Immature natural killer cell (primary cell): ENCODE measurements at regions not wholly inside any gene's neighbourhood (a gene's known extent, or its start where the extent isn't known, plus 50 kb on each side); places are given as distances from the start of the nearest gene placed in this dataset.

Experiments used
- DNase-seq, 3 donors: peaks; one replicate each; pipeline ENCODE4 v3.0.0; 2022; ENCODE audit warnings: mixed read lengths in 1 of 3
- H3K27ac Mint-ChIP-seq, 6 donors: one replicate each; pipeline ENCODE4 v1.8.0; 2020; ENCODE audit warnings: mixed read lengths in 6 of 6, mild to moderate bottlenecking in 5 of 6, inconsistent platforms in 4 of 6, moderate library complexity in 3 of 6
- H3K27me3 Mint-ChIP-seq, 3 donors: one replicate each; pipeline ENCODE4 v1.8.0; 2020 to 2021; ENCODE audit warnings: low read depth in 3 of 3, mild to moderate bottlenecking in 3 of 3, mixed read lengths in 3 of 3, moderate library complexity in 3 of 3, inconsistent platforms in 1 of 3
- H3K36me3 Mint-ChIP-seq, 3 donors: one replicate each; pipeline ENCODE4 v1.8.0; 2020; ENCODE audit warnings: mixed read lengths in 3 of 3, inconsistent platforms in 2 of 3, mild to moderate bottlenecking in 2 of 3
- H3K4me1 Mint-ChIP-seq, 2 donors: one replicate each; pipeline ENCODE4 v1.8.0; 2020; ENCODE audit warnings: inconsistent platforms in 2 of 2, mild to moderate bottlenecking in 2 of 2, mixed read lengths in 2 of 2, moderate library complexity in 1 of 2
- H3K4me3 Mint-ChIP-seq, 5 donors: one replicate each; pipeline ENCODE4 v1.8.0; 2020; ENCODE audit warnings: mild to moderate bottlenecking in 5 of 5, mixed read lengths in 5 of 5, inconsistent platforms in 3 of 5, moderate library complexity in 3 of 5
- H3K9me3 Mint-ChIP-seq, 6 donors: one replicate each; pipeline ENCODE4 v1.8.0; 2020; ENCODE audit warnings: mild to moderate bottlenecking in 6 of 6, mixed read lengths in 6 of 6, inconsistent platforms in 4 of 6, moderate library complexity in 3 of 6

GRCh38 chr22:27385261-27385998 lies 416.1 kb downstream of the MN1 start:
- Mint-ChIP-seq H3K27ac (no peak overlapping the region), H3K4me3 (no peak overlapping the region), H3K4me1 (no peaks in the 10 kb centered on the region), H3K9me3 (no peaks in the 10 kb centered on the region), H3K27me3 (peaks cover 0 to 2% (median under 1%) of the 10 kb centered on the region in 3 donors), H3K36me3 (no peaks in the 10 kb centered on the region)
- DNase-seq = no peak

DNA sequence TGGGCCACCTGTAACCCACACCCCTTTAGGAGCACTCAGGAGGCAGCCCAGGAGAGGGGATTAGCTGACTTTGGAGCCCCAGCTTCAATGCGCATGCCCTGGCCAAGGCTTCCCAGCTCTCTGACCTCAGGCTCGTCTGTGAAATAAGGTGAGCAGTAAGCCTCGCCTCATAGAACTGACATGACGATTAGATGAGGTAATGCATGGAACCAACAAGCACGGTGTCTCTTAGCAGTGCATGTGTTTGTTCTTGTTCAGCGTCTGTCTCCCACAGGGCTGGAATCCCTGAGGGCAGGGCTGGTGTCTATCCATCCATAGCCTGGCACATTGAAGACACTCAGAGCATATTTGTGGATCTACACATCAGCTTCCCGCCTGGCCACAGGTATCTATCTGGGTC lies 415.4 kb downstream of the MN1 start:
- H3K27ac Mint-ChIP-seq = no peak overlapping the region
- no peaks in the 10 kb centered on the region for H3K4me1 Mint-ChIP-seq

DNA sequence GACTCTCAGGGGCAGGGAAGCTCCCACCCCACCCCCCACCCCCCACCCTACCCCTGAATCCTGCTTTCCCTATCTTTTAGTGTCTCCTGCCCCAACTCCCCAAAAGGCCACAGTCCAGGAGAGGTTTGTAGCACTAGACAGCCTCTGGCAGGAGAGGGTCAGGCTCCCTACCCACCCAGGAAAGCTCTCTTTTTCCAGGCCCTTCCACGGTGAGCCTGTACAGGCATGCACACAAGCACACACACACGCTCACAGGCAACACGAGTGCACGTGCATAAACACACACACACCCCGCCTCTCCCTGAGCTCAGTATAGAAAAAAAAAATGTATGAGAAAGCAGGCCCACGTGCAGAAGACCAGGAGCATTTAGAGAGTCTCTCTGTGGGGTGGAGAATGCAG lies 414.0 kb downstream of the MN1 start:
- Mint-ChIP-seq H3K27ac (no peak overlapping the region), H3K9me3 (no peaks in the 10 kb centered on the region), H3K36me3 (no peaks in the 10 kb centered on the region), H3K4me3 (no peak overlapping the region), H3K4me1 (no peaks in the 10 kb centered on the region), H3K27me3 (peaks cover 0 to 3% (median 2%) of the 10 kb centered on the region in 3 donors)
- DNase-seq = no peak

More for the DNA sequence above, 415.4 kb downstream of the MN1 start:
- Mint-ChIP-seq H3K36me3 (no peaks in the 10 kb centered on the region), H3K27me3 (peaks cover 0 to 3% (median 2%) of the 10 kb centered on the region in 3 donors), H3K4me3 (no peak overlapping the region), H3K9me3 (no peaks in the 10 kb centered on the region)
- no peak for DNase-seq

GRCh38 chr22:27388090-27388600 lies 413.4 kb downstream of the MN1 start:
- no peaks in the 10 kb centered on the region for H3K9me3 Mint-ChIP-seq
- no peaks in the 10 kb centered on the region for H3K4me1 Mint-ChIP-seq
- no peaks in the 10 kb centered on the region for H3K36me3 Mint-ChIP-seq
- no peak overlapping the region for H3K27ac Mint-ChIP-seq
- H3K27me3 Mint-ChIP-seq = peaks cover 0 to 4% (median 2%) of the 10 kb centered on the region in 3 donors
- DNase-seq = no peak
- H3K4me3 Mint-ChIP-seq = no peak overlapping the region

GRCh38 chr22:27389727-27390075 lies 411.9 kb downstream of the MN1 start:
- Mint-ChIP-seq H3K27ac (no peak overlapping the region), H3K36me3 (no peaks in the 10 kb centered on the region), H3K4me1 (no peaks in the 10 kb centered on the region), H3K9me3 (no peaks in the 10 kb centered on the region), H3K27me3 (peaks cover 2 to 9% (median 3%) of the 10 kb centered on the region in 3 donors), H3K4me3 (no peak overlapping the region)
- DNase-seq = no peak

GRCh38 chr22:27391092-27391770 lies 410.3 kb downstream of the MN1 start:
- no peaks in the 10 kb centered on the region for H3K36me3 Mint-ChIP-seq

DNA sequence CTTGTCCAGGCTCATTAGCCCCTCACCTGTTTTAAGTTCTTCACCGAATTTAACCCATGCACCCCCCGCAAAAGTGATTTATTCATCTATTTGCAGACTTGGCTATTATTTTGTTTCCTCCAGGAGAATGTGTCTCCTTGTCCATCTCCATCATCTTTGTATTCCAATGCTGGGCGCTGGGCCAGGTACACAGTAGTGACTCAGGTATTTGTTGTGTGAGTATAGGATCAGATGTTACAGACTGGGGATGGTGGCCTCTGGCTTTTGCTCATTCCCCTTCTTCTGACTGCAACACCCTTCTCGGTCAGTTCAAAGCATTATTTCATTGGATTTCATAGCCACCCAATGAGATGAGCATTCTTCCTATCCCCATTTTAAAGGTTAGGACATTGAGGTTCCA lies 408.2 kb downstream of the MN1 start:
- Mint-ChIP-seq H3K4me3 (no peak overlapping the region), H3K27ac (no peak overlapping the region), H3K27me3 (peaks cover 4 to 13% (median 6%) of the 10 kb centered on the region in 3 donors), H3K36me3 (no peaks in the 10 kb centered on the region), H3K9me3 (no peaks in the 10 kb centered on the region), H3K4me1 (no peaks in the 10 kb centered on the region)
- DNase-seq = no peak

More at GRCh38 chr22:27391092-27391770, 410.3 kb downstream of the MN1 start:
- DNase-seq = no peak
- Mint-ChIP-seq H3K4me3 (no peak overlapping the region), H3K27ac (no peak overlapping the region), H3K4me1 (no peaks in the 10 kb centered on the region), H3K27me3 (peaks cover 2 to 11% (median 6%) of the 10 kb centered on the region in 3 donors), H3K9me3 (no peaks in the 10 kb centered on the region)

DNA sequence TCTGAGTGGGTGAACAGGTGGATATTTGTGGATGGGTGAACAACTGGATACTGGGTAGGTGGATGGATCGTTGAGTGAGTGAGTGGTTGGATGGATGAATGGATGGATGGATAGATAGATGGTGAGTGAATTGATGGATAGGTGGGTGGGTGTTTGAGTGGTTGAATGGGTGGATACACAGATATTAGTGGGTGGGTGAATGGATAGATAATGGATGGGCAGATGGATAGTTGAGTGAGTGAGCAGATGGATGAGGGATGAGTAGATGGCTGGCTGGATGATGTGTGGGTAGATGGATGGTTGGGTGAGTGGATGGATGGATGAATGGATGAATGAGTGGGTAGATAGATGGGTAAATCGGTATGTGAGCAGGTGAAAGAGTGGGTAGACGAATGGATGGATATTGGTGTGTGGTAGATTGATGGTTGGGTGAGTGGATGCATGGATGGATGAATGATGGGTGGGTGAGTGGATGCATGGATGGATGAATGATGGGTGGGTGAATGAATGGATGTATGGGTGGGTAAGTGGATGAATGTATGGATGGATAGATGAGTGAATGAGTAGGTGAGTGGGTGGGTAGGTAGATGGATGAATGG lies 406.7 kb downstream of the MN1 start:
- Mint-ChIP-seq H3K4me3 (no peak overlapping the region), H3K27me3 (peaks cover 4 to 13% (median 8%) of the 10 kb centered on the region in 3 donors), H3K27ac (no peak overlapping the region), H3K4me1 (no peaks in the 10 kb centered on the region), H3K9me3 (no peaks in the 10 kb centered on the region), H3K36me3 (no peaks in the 10 kb centered on the region)
- DNase-seq = no peak

DNA sequence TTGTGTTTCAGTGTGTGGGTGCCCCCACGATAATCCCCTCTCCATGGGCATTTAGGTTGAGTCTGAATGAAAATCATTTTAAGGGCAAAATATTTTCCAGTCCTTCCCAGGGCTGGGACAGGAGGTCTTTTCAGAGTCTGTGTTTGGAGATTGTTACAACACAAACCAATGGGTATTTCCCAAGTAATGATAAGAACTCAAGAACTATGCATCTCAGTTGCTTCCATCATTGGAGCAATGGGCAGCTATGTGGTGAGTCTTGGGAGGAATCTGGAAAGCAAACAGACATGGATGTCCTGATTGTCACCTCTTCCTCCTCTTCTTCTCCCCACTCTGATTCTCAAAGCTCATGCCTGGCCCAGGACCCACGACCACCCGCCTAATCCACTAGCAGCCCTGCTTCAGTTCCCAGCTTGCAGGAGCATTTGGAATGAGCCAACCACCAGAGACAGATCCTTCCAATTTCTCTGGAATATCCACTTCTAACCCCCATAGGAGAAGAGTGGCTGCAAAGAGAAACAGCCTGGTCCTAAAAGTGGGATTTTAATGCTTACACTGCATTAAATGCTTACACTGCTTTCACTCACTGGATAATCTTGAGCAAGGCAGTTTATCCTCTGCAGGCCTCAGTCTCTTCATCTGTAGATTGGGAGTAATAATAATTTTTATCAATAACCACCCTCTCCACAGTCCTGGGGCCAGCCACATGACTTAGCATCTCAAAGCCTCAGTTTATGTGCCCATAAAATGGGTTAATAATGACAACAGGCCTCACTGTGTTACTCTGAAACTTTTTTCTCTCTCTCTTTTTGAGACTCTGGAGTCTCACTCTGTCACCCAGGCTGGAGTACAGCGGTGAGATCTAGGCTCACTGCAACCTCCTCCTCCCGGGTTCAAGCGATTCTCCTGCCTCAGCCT lies 404.3 kb downstream of the MN1 start:
- DNase-seq = no peak
- peaks cover 2 to 12% (median 10%) of the 10 kb centered on the region in 3 donors for H3K27me3 Mint-ChIP-seq
- no peaks in the 10 kb centered on the region for H3K36me3 Mint-ChIP-seq
- H3K4me1 Mint-ChIP-seq = no peaks in the 10 kb centered on the region
- no peak overlapping the region for H3K27ac Mint-ChIP-seq
- no peak overlapping the region for H3K4me3 Mint-ChIP-seq
- H3K9me3 Mint-ChIP-seq = peaks cover 0 to 2% (median 0%) of the 10 kb centered on the region in 6 donors

DNA sequence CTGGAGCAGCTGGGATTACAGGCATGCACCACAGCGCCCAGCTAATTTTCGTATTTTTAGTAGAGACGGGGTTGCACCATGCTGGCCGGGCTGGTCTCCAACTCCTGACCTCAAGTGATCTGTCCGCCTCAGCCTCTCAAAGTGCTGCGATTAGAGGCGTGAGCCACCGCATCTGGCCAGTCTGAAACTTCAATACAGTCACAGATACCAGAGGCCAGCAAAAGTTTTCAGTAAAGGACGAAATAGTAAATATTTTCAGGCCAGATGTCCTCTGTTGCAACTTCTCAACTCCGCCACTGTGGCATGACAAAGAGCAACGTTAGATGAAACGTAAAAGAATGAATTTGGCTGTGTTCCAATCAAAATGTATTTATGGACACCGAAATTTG lies 403.6 kb downstream of the MN1 start:
- no peak for DNase-seq

GRCh38 chr22:27399161-27399560 lies 402.4 kb downstream of the MN1 start:
- H3K4me1 Mint-ChIP-seq = no peaks in the 10 kb centered on the region
- DNase-seq = no peak
- H3K4me3 Mint-ChIP-seq = no peak overlapping the region
- H3K36me3 Mint-ChIP-seq = no peaks in the 10 kb centered on the region
- H3K27me3 Mint-ChIP-seq = peaks cover 2 to 10% (median 7%) of the 10 kb centered on the region in 3 donors
- peaks cover 0 to 2% (median 0%) of the 10 kb centered on the region in 6 donors for H3K9me3 Mint-ChIP-seq
- no peak overlapping the region for H3K27ac Mint-ChIP-seq

More for the DNA sequence above, 403.6 kb downstream of the MN1 start:
- Mint-ChIP-seq H3K4me1 (no peaks in the 10 kb centered on the region), H3K27me3 (peaks cover 2 to 11% (median 10%) of the 10 kb centered on the region in 3 donors), H3K9me3 (peaks cover 0 to 2% (median 0%) of the 10 kb centered on the region in 6 donors), H3K4me3 (no peak overlapping the region), H3K27ac (no peak overlapping the region), H3K36me3 (no peaks in the 10 kb centered on the region)

DNA sequence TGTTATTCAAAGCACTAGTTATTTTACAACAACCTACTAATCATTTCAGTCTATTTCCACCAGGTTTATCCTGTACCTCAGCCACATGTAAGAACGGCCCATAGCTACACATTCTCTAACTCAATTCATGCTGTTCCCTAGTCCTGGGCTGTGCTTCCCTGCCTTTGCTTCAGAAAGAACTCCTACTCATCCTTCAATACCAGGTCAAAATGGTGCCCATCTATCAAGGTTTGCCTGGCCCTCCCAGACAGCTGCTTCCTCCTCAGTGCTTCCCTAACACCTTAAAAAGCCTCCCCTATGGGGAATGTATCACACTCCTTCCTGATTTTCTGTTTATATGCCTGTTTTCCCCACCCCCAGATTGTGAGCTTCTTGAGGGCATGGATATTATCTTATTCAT lies 400.7 kb downstream of the MN1 start:
- no peak for DNase-seq
- Mint-ChIP-seq H3K4me1 (no peaks in the 10 kb centered on the region), H3K27ac (no peak overlapping the region), H3K27me3 (peaks cover 2 to 6% (median 4%) of the 10 kb centered on the region in 3 donors), H3K36me3 (no peaks in the 10 kb centered on the region), H3K9me3 (peaks cover 0 to 2% (median 0%) of the 10 kb centered on the region in 6 donors), H3K4me3 (no peak overlapping the region)

GRCh38 chr22:27401321-27401720 lies 400.2 kb downstream of the MN1 start:
- H3K27ac Mint-ChIP-seq = no peak overlapping the region
- no peak overlapping the region for H3K4me3 Mint-ChIP-seq
- no peak for DNase-seq
- no peaks in the 10 kb centered on the region for H3K4me1 Mint-ChIP-seq
- no peaks in the 10 kb centered on the region for H3K36me3 Mint-ChIP-seq
- H3K27me3 Mint-ChIP-seq = peaks cover 2 to 4% (median 4%) of the 10 kb centered on the region in 3 donors
- peaks cover 0 to 2% (median 0%) of the 10 kb centered on the region in 6 donors for H3K9me3 Mint-ChIP-seq
